ENCODE measurements at regions not wholly inside any gene's neighbourhood (a gene's known extent, or its start where the extent isn't known, plus 50 kb on each side); places are given as distances from the start of the nearest gene placed in this dataset.

DNA sequence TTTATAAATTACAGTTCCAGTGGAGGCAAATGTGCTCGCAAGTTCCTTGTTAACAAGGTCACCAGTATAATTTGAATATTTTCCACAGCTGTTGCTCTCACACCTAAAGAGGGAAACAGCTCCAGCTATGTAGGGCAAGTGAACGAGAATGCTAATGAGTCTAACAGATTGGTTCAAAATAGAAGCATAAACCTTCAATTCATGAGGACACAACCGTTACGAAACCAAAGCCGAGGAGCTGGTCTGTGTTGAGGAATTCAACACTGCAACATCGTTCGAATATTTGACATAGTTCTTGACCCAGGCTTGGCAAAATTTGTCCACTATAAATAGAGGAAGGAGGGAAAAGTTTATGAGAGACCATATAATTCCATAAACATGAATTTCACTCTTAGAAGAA is 161.3 kb downstream of the KLF6 start:
- H3K9me3 ChIP-seq (ENCODE audit: low read length), result no peaks in the 10 kb centered on the region
- TF ChIP-seq, protein P1, sequence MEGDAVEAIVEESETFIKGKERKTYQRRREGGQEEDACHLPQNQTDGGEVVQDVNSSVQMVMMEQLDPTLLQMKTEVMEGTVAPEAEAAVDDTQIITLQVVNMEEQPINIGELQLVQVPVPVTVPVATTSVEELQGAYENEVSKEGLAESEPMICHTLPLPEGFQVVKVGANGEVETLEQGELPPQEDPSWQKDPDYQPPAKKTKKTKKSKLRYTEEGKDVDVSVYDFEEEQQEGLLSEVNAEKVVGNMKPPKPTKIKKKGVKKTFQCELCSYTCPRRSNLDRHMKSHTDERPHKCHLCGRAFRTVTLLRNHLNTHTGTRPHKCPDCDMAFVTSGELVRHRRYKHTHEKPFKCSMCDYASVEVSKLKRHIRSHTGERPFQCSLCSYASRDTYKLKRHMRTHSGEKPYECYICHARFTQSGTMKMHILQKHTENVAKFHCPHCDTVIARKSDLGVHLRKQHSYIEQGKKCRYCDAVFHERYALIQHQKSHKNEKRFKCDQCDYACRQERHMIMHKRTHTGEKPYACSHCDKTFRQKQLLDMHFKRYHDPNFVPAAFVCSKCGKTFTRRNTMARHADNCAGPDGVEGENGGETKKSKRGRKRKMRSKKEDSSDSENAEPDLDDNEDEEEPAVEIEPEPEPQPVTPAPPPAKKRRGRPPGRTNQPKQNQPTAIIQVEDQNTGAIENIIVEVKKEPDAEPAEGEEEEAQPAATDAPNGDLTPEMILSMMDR (IDR thresholded peaks at IDR 0.05; ENCODE audit: low read length), result no peak
- no peak overlapping the region for H3K27ac ChIP-seq (ENCODE audit: low read depth, low read length, poor library complexity, severe bottlenecking)
- no peaks in the 10 kb centered on the region for H3K79me2 ChIP-seq (ENCODE audit: insufficient read depth, low read length)
- no peak overlapping the region for H3K9ac ChIP-seq (ENCODE audit: low read length)
- no peaks in the 10 kb centered on the region for H3K36me3 ChIP-seq (ENCODE audit: insufficient read depth, low read length)
- H3K27me3 ChIP-seq (ENCODE audit: insufficient read depth, low read length), result no peaks in the 10 kb centered on the region
- H3K4me1 ChIP-seq (ENCODE audit: insufficient read depth, low read length, severe bottlenecking), result peaks cover 16% of the 10 kb centered on the region
- no peak overlapping the region for H2AFZ ChIP-seq (ENCODE audit: low read length)
- H3K4me3 ChIP-seq (ENCODE audit: low read depth, low read length, poor library complexity, severe bottlenecking), result no peak overlapping the region
- H3K9me2 ChIP-seq (ENCODE audit: low read depth, low read length), result no peaks in the 10 kb centered on the region
- H3F3A ChIP-seq (ENCODE audit: insufficient read depth, low read length), result no peaks in the 10 kb centered on the region
- no peaks in the 10 kb centered on the region for H4K20me1 ChIP-seq (ENCODE audit: insufficient read depth, low read length)
- H3K4me2 ChIP-seq (ENCODE audit: low read length), result peak overlapping the region; percentile 31

DNA sequence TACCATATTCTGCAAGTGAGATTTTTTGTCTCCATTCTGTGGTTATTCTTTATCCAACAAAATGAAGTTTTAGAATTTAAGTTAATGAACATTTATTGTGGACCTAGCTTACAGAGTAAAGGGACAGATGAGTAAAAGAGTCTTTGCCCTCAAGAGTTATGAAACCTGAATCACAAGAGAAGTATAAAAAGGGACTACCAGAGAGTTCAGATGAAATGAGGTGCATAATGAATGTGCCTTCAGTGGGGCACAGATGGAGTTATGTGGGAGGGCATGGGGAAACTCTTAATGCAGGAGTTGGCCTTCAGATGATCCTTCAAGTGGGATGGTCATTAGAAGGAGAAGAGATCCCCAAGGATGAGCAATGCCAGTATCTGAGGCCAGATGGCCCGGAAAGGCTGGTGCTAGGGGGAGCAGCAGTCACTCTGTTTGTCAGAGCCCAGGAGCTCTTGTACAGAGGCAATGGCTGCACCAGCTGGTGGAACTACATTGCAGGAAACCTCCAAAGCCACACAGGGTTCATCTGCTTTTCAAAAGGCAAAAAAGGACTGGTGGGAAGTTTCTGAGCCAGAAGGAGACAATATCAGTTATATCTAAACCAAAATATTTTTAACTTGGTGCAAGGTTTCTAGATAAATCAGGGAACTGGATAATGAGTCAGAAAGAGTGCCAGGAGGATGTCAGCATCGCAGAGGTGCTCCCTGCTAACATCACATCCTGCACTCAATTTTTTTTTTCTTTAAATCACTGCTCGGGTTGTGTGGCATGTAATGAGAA is 162.0 kb downstream of the KLF6 start:
- no peaks in the 10 kb centered on the region for H4K20me1 ChIP-seq (ENCODE audit: insufficient read depth, low read length)
- H3F3A ChIP-seq (ENCODE audit: insufficient read depth, low read length), result no peaks in the 10 kb centered on the region
- TF ChIP-seq, protein P1 (IDR thresholded peaks at IDR 0.05; ENCODE audit: low read length), result no peak
- TF ChIP-seq EZH2 (IDR thresholded peaks at IDR 0.05; ENCODE audit: borderline replicate concordance, low read length), result no peak
- no peak overlapping the region for H3K9ac ChIP-seq (ENCODE audit: low read length)
- no peaks in the 10 kb centered on the region for H3K9me2 ChIP-seq (ENCODE audit: low read depth, low read length)
- H3K4me3 ChIP-seq (ENCODE audit: low read depth, low read length, poor library complexity, severe bottlenecking), result no peak overlapping the region
- H3K9me3 ChIP-seq (ENCODE audit: low read length), result no peaks in the 10 kb centered on the region
- no peaks in the 10 kb centered on the region for H3K27me3 ChIP-seq (ENCODE audit: insufficient read depth, low read length)
- H3K36me3 ChIP-seq (ENCODE audit: insufficient read depth, low read length), result no peaks in the 10 kb centered on the region
- peak overlapping the region; percentile 41 for H3K27ac ChIP-seq (ENCODE audit: low read depth, low read length, poor library complexity, severe bottlenecking)
- peak overlapping the region; percentile 31 for H3K4me2 ChIP-seq (ENCODE audit: low read length)
- peaks cover 16% of the 10 kb centered on the region for H3K4me1 ChIP-seq (ENCODE audit: insufficient read depth, low read length, severe bottlenecking)
- no peaks in the 10 kb centered on the region for H3K79me2 ChIP-seq (ENCODE audit: insufficient read depth, low read length)
- H2AFZ ChIP-seq (ENCODE audit: low read length), result no peak overlapping the region

DNA sequence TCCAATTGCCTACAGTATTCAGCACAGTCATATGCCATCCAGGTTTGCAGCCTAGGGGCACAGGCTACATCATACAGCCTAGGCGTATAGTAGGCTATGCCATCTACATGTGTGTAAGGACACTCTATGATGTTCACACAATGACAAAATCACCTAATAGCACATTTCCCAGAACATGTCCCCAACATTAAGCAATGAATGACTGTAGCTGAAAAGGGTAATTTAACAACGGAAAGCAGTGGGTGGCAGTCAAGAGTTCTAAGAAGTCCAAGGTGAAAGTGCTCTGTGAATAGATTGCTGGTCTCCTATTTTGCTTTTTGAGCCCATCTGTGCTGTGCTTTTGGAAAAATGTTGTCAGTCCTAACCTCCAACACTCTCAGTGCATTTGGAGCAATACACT is 162.6 kb downstream of the KLF6 start:
- Histone ChIP-seq H4K20me1 (ENCODE audit: insufficient read depth, low read length) (no peaks in the 10 kb centered on the region), H3K4me3 (ENCODE audit: low read depth, low read length, poor library complexity, severe bottlenecking) (no peak overlapping the region), H3K36me3 (ENCODE audit: insufficient read depth, low read length) (no peaks in the 10 kb centered on the region), H3K27me3 (ENCODE audit: insufficient read depth, low read length) (no peaks in the 10 kb centered on the region), H3K9ac (ENCODE audit: low read length) (no peak overlapping the region), H3F3A (ENCODE audit: insufficient read depth, low read length) (no peaks in the 10 kb centered on the region), H3K79me2 (ENCODE audit: insufficient read depth, low read length) (no peaks in the 10 kb centered on the region), H3K27ac (ENCODE audit: low read depth, low read length, poor library complexity, severe bottlenecking) (no peak overlapping the region), H3K4me1 (ENCODE audit: insufficient read depth, low read length, severe bottlenecking) (peaks cover 16% of the 10 kb centered on the region), H3K9me3 (ENCODE audit: low read length) (no peaks in the 10 kb centered on the region), H3K9me2 (ENCODE audit: low read depth, low read length) (no peaks in the 10 kb centered on the region), H2AFZ (ENCODE audit: low read length) (no peak overlapping the region), H3K4me2 (ENCODE audit: low read length) (no peak overlapping the region)
- TF ChIP-seq EZH2 (IDR thresholded peaks at IDR 0.05; ENCODE audit: borderline replicate concordance, low read length), result no peak
- TF ChIP-seq, protein P1 (IDR thresholded peaks at IDR 0.05; ENCODE audit: low read length), result no peak
